PFSK-1 (cell line): ENCODE measurements at regions not wholly inside any gene's neighbourhood (a gene's known extent, or its start where the extent isn't known, plus 50 kb on each side); places are given as distances from the start of the nearest gene placed in this dataset.

Experiments used
- FOXP2 ChIP-seq: optimal IDR thresholded peaks from 2 replicates; pipeline ENCODE3; 2011; ENCODE audit warnings: borderline replicate concordance, control low read depth, inconsistent platforms; ENCODE audit not compliant: insufficient read depth; ENCODE audit errors: extremely low read length, extremely low read depth
- POLR2AphosphoS5 ChIP-seq: IDR thresholded peaks from 2 replicates; pipeline ENCODE4 v1.6.1; 2012; ENCODE audit warnings: low read depth, mild to moderate bottlenecking, control low read depth, low read length, moderate library complexity
- SIN3A ChIP-seq: IDR thresholded peaks from 2 replicates; pipeline ENCODE4 v1.6.1; 2012; ENCODE audit warnings: mild to moderate bottlenecking, low read length, moderate library complexity, borderline replicate concordance; ENCODE audit not compliant: insufficient read depth
- TAF1 ChIP-seq: IDR thresholded peaks from 2 replicates; pipeline ENCODE4 v1.6.1; 2012; ENCODE audit warnings: low read length, control low read depth, borderline replicate concordance; ENCODE audit not compliant: insufficient read depth
- TF ChIP-seq, protein P1 (sequence below), 2 experiments: IDR thresholded peaks; 2 replicates each; pipeline versions ENCODE4 v1.6.1 to v1.8.0; 2011 to 2012; ENCODE audit warnings: low read depth in 2 of 2, low read length in 2 of 2, control low read depth in 1 of 2, inconsistent platforms in 1 of 2, mild to moderate bottlenecking in 1 of 2, moderate library complexity in 1 of 2; ENCODE audit not compliant: insufficient read depth in 1 of 2

DNA sequence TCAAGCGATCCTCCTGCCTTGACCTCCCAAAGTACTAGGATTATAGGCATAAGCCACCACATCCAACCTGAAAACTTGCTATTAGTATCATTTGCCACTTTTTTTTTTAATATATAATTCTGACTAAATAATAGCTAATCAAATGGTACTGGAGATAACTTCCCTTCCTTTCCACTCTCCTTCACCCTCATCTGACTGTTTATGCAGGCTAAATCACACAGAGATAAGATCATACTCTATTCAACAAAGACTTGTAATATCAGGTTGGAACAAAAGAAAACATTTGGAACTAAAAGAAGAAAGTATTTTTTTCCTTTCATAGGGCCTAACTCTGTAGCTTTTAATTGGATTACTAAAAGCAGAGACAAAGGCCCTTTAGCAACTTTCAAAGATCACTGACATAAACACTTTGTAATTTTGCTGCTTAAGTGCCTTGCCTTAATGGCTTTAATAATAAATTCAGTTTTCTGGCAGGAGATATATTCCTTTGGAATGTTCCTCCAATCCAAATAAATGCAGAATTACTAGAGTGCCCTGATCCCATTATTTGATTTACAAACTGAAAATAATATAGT is 198.7 kb upstream of the ASCC3 start:
- no peak for TF ChIP-seq SIN3A
- TF ChIP-seq POLR2AphosphoS5 = no peak
- no peak for TF ChIP-seq FOXP2
- no peak for TF ChIP-seq TAF1
- TF ChIP-seq, protein P1, sequence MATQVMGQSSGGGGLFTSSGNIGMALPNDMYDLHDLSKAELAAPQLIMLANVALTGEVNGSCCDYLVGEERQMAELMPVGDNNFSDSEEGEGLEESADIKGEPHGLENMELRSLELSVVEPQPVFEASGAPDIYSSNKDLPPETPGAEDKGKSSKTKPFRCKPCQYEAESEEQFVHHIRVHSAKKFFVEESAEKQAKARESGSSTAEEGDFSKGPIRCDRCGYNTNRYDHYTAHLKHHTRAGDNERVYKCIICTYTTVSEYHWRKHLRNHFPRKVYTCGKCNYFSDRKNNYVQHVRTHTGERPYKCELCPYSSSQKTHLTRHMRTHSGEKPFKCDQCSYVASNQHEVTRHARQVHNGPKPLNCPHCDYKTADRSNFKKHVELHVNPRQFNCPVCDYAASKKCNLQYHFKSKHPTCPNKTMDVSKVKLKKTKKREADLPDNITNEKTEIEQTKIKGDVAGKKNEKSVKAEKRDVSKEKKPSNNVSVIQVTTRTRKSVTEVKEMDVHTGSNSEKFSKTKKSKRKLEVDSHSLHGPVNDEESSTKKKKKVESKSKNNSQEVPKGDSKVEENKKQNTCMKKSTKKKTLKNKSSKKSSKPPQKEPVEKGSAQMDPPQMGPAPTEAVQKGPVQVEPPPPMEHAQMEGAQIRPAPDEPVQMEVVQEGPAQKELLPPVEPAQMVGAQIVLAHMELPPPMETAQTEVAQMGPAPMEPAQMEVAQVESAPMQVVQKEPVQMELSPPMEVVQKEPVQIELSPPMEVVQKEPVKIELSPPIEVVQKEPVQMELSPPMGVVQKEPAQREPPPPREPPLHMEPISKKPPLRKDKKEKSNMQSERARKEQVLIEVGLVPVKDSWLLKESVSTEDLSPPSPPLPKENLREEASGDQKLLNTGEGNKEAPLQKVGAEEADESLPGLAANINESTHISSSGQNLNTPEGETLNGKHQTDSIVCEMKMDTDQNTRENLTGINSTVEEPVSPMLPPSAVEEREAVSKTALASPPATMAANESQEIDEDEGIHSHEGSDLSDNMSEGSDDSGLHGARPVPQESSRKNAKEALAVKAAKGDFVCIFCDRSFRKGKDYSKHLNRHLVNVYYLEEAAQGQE (IDR thresholded peaks at IDR 0.05; ENCODE audit: insufficient read depth in 1 of 2, low read depth in 2 of 2, low read length in 2 of 2) = no peak

DNA sequence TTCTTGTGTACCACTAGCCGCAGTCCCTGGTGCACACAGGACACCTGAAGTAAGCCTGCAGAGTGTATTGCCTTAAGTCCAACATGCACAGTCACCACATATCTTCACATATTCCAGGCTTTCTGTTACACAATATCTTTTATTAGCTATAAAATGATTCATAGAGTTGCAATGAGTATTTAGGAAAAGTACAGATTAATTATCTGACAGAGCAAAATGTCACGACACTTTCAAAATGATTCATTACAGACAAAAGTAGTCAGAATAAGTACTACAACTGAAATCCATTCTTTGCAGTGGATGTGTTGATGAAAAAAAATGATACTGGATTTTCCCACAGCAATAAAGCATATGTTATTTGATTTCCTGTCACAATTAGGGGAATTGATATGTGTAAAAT is 199.5 kb upstream of the ASCC3 start:
- TF ChIP-seq POLR2AphosphoS5 (no peak), FOXP2 (no peak), TAF1 (no peak), SIN3A (no peak)
- TF ChIP-seq, protein P1 (IDR thresholded peaks at IDR 0.05; ENCODE audit: insufficient read depth in 1 of 2, low read depth in 2 of 2, low read length in 2 of 2) = no peak

DNA sequence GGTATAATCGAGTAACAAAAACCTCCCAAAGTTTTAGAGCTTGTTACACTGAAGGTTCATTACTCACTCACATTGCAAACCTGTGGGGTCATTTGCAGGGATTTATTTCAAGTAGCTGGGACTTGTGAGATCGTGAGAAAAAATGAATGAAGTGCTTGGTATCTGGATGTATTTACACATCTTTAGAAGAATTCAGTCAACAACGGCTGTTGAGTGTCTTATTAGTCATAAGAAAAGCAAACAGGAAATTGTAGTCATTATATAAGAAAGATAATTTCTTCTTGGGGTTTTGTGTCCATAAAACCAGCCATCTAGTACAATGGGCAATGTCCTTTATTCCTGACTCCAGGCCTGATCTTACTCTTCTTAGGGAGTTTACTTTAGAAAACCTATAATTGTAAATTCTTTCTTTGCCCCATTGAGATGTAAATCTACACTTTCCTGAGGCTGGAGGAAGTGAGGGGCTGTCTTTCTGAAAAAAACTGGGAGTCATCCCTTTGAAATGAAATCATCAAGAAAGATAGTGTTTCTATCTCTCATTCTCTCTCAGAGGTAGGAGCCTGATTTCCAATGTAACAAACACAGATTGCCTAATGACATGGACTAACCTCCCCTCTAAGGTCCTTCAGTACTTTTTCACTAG is 202.5 kb upstream of the ASCC3 start:
- TF ChIP-seq SIN3A = no peak
- no peak for TF ChIP-seq POLR2AphosphoS5
- no peak for TF ChIP-seq TAF1
- TF ChIP-seq, protein P1 (IDR thresholded peaks at IDR 0.05; ENCODE audit: insufficient read depth in 1 of 2, low read depth in 2 of 2, low read length in 2 of 2) = no peak
- no peak for TF ChIP-seq FOXP2

DNA sequence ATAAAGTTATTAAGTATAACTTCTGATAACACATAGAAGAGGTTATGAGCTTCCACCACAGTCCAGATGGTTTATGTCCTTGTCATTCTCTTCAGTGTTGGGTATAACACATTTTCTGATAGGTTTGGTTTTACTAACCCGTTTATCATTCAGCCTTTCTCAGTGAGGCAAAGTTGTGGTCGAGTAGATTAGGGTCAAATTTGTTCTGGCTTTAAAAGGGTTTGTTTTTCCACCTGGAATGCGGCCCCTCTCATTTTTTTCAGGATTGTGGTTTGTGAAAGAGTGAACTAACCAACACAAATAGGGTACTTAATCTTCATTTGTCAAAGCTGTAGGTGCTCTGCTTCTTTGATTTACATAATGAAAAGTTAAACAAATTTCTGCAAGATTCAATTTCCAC is 204.2 kb upstream of the ASCC3 start:
- TF ChIP-seq POLR2AphosphoS5 (no peak), TAF1 (no peak), SIN3A (no peak), FOXP2 (no peak)
- TF ChIP-seq, protein P1 (IDR thresholded peaks at IDR 0.05; ENCODE audit: insufficient read depth in 1 of 2, low read depth in 2 of 2, low read length in 2 of 2) = no peak
